PC-3 (cell line): ENCODE measurements at regions not wholly inside any gene's neighbourhood (a gene's known extent, or its start where the extent isn't known, plus 50 kb on each side); places are given as distances from the start of the nearest gene placed in this dataset.

Experiments used
- ATAC-seq: fragments of 200-7000 bp; cut with Tn5 transposase; 2 replicates; pipeline ENCODE4 v1.9.1; 2020; ENCODE audit warnings: mild to moderate bottlenecking, moderate library complexity
- BruUV-seq: library from RNA; stranded (reverse); fragments of 400-500 nt; replicated peaks from 2 replicates; lab custom pipeline; 2021; lab: Mats Ljungman, UMichigan
- CTCF ChIA-PET: fragments of 300-600 bp; sonication (Branson Sonifier 250); formaldehyde crosslinking; loops from one replicate; lab custom pipeline; 2022; ENCODE audit warnings: antibody characterized with exemption; lab: Charles Lee
- POLR2A ChIA-PET: fragments of 300-600 bp; sonication (Branson Sonifier 250); formaldehyde crosslinking; loops from one replicate; lab custom pipeline; 2022; ENCODE audit warnings: antibody characterized with exemption; ENCODE audit not compliant: unreplicated experiment; lab: Charles Lee
- DNase-seq: peaks from one replicate; pipeline ENCODE4 v3.0.0-alpha.2; 2015
- H2AFZ ChIP-seq: fragments of 300-600 bp; sonication (generic); 2 replicates; pipeline ENCODE4 v1.6.0; 2016; ENCODE audit warnings: antibody characterized with exemption, low read length
- H3F3A ChIP-seq: fragments of 300-600 bp; sonication (generic); one replicate; pipeline ENCODE4 v1.6.0; 2017; ENCODE audit warnings: antibody characterized with exemption, low read length, control low read depth, mild to moderate bottlenecking; ENCODE audit not compliant: unreplicated experiment
- H3K27ac ChIP-seq: fragments of 300-600 bp; sonication (generic); 2 replicates; pipeline ENCODE4 v1.5.1; 2016; ENCODE audit warnings: mild to moderate bottlenecking, low read length
- H3K27me3 ChIP-seq: fragments of 300-600 bp; sonication (generic); 2 replicates; pipeline ENCODE4 v1.6.1; 2016; ENCODE audit warnings: low read length, mixed read lengths
- H3K36me3 ChIP-seq: fragments of 300-600 bp; sonication (generic); 2 replicates; pipeline ENCODE4 v1.6.1; 2016; ENCODE audit warnings: low read depth, mixed run types, low read length, mixed read lengths
- H3K4me1 ChIP-seq: fragments of 300-600 bp; sonication (generic); 2 replicates; pipeline ENCODE4 v1.5.1; 2016; ENCODE audit warnings: low read length; ENCODE audit not compliant: insufficient read depth
- H3K4me2 ChIP-seq: fragments of 300-600 bp; sonication (generic); 2 replicates; pipeline ENCODE4 v1.6.0; 2016; ENCODE audit warnings: low read length
- H3K4me3 ChIP-seq: fragments of 300-600 bp; sonication (generic); 2 replicates; pipeline ENCODE4 v1.5.1; 2016; ENCODE audit warnings: mild to moderate bottlenecking, low read length, mixed read lengths
- H3K79me2 ChIP-seq: fragments of 300-600 bp; sonication (generic); 2 replicates; pipeline ENCODE4 v1.6.1; 2017; ENCODE audit warnings: low read length, mixed read lengths
- H3K9ac ChIP-seq: fragments of 300-600 bp; sonication (generic); 2 replicates; pipeline ENCODE4 v1.6.0; 2016; ENCODE audit warnings: mild to moderate bottlenecking, low read length
- H3K9me2 ChIP-seq: fragments of 300-600 bp; sonication (generic); replicated peaks from 2 replicates; pipeline ENCODE4 v1.6.1; 2016; ENCODE audit warnings: mixed run types, low read length, mixed read lengths
- H3K9me3 ChIP-seq: fragments of 300-600 bp; sonication (generic); 2 replicates; pipeline ENCODE4 v1.6.1; 2016; ENCODE audit warnings: low read length, mixed read lengths
- H4K20me1 ChIP-seq: fragments of 300-600 bp; sonication (generic); 2 replicates; pipeline ENCODE4 v1.6.1; 2016; ENCODE audit warnings: low read length, mixed read lengths
- CTCF ChIP-seq: fragments of 300-600 bp; sonication (generic); conservative IDR thresholded peaks from 2 replicates; pipeline ENCODE4 v1.5.1; 2017; ENCODE audit warnings: antibody characterized with exemption, low read depth, mild to moderate bottlenecking, low read length
- EZH2 ChIP-seq: fragments of 300-600 bp; sonication (generic); IDR thresholded peaks from one replicate; pipeline ENCODE4 v1.6.1; 2017; ENCODE audit warnings: antibody characterized with exemption, mild to moderate bottlenecking, low read length; ENCODE audit not compliant: unreplicated experiment
- EZH2phosphoT487 ChIP-seq: fragments of 300-600 bp; sonication (generic); IDR thresholded peaks from 2 replicates; pipeline ENCODE4 v1.6.1; 2018; ENCODE audit warnings: mild to moderate bottlenecking, antibody characterized with exemption, low read length, borderline replicate concordance
- intact Hi-C: fragments of 100-400 bp; cut with micrococcal nuclease; formaldehyde crosslinking; loops from 2 replicates; pipeline ENCODE4 v1.9.0; 2023

GRCh38 chr14:59123975-59124374 lies 64.5 kb upstream of the DAAM1 start:
- POLR2A ChIA-PET: no interaction called here
- no TSS peak for BruUV-seq

GRCh38 chr14:59125156-59125555 lies 63.3 kb upstream of the DAAM1 start:
- ATAC-seq (no peak), DNase-seq (no peak)
- no peaks in the 10 kb centered on the region for H3K9me2 ChIP-seq
- H3F3A ChIP-seq: no peaks in the 10 kb centered on the region
- H3K9me3 ChIP-seq: no peaks in the 10 kb centered on the region
- no peak overlapping the region for H3K9ac ChIP-seq
- H3K27me3 ChIP-seq: peaks cover 8% of the 10 kb centered on the region; the same call in 1 of the 2 replicates
- H2AFZ ChIP-seq: no peak overlapping the region
- H4K20me1 ChIP-seq: no peaks in the 10 kb centered on the region
- no peaks in the 10 kb centered on the region for H3K4me1 ChIP-seq
- H3K4me2 ChIP-seq: no peak overlapping the region
- POLR2A ChIA-PET: interaction anchor here (0.6 to 0.7 kb wide), 2 partner anchors 304 to 1808 kb away, joined by 3 to 4 read pairs; no protein-coding TSS in a partner anchor
- H3K27ac ChIP-seq: no peak overlapping the region
- no peaks in the 10 kb centered on the region for H3K36me3 ChIP-seq
- intact Hi-C loops: loop anchor here (5.0 kb wide), 2 partner anchors 137 to 452 kb away; partner anchors contain the start of gene CCDC175
- no peak overlapping the region for H3K4me3 ChIP-seq
- TF ChIP-seq CTCF (no peak), EZH2phosphoT487 (no peak), EZH2 (no peak)
- BruUV-seq: no TSS peak
- H3K79me2 ChIP-seq: no peaks in the 10 kb centered on the region
- CTCF ChIA-PET: interaction anchor here (0.6 to 1.5 kb wide), 6 partner anchors 53 to 1592 kb away, joined by 3 to 5 read pairs (median 4); no protein-coding TSS in a partner anchor

More at GRCh38 chr14:59123975-59124374, 64.5 kb upstream of the DAAM1 start:
- CTCF ChIA-PET: interaction anchor here (1.2 to 1.5 kb wide), 2 partner anchors 96 to 623 kb away, joined by 3 to 4 read pairs; no protein-coding TSS in a partner anchor
- Histone ChIP-seq H3K79me2 (no peaks in the 10 kb centered on the region), H3K27ac (no peak overlapping the region), H4K20me1 (no peaks in the 10 kb centered on the region), H3K27me3 (peaks cover 8% of the 10 kb centered on the region; the same call in 1 of the 2 replicates), H3K9me2 (no peaks in the 10 kb centered on the region), H3F3A (no peaks in the 10 kb centered on the region), H3K4me1 (no peaks in the 10 kb centered on the region), H2AFZ (no peak overlapping the region), H3K9ac (no peak overlapping the region), H3K4me3 (no peak overlapping the region), H3K4me2 (no peak overlapping the region), H3K9me3 (no peaks in the 10 kb centered on the region), H3K36me3 (no peaks in the 10 kb centered on the region)
- ATAC-seq (peak; percentile 52), DNase-seq (peak; percentile 76)
- TF ChIP-seq EZH2 (no peak), EZH2phosphoT487 (no peak), CTCF (peak; percentile 97)
- intact Hi-C loops: loop anchor here (1.0 kb wide), 4 partner anchors 69 to 623 kb away; no protein-coding TSS in a partner anchor

GRCh38 chr14:59126714-59127436 lies 61.6 kb upstream of the DAAM1 start:
- Histone ChIP-seq H3K9ac (no peak overlapping the region), H2AFZ (no peak overlapping the region), H3K9me2 (no peaks in the 10 kb centered on the region), H3K9me3 (no peaks in the 10 kb centered on the region), H3K79me2 (no peaks in the 10 kb centered on the region), H3K4me3 (no peak overlapping the region), H3K36me3 (no peaks in the 10 kb centered on the region), H3K27ac (no peak overlapping the region), H3K4me2 (no peak overlapping the region), H4K20me1 (no peaks in the 10 kb centered on the region), H3K27me3 (peaks cover 4% of the 10 kb centered on the region; the same call in 1 of the 2 replicates), H3F3A (no peaks in the 10 kb centered on the region), H3K4me1 (no peaks in the 10 kb centered on the region)
- no TSS peak for BruUV-seq
- ChIA-PET POLR2A (interaction anchor here (0.6 kb wide), 1 partner anchor 179 kb away, joined by 3 read pairs; no protein-coding TSS in a partner anchor), CTCF (interaction anchor here (0.6 to 1.0 kb wide), 2 partner anchors 187 to 296 kb away, joined by 3 to 4 read pairs; no protein-coding TSS in a partner anchor)
- ATAC-seq (peak; percentile 94), DNase-seq (peak; percentile 95)
- TF ChIP-seq CTCF (peak; percentile 100), EZH2phosphoT487 (no peak), EZH2 (no peak)
- intact Hi-C loops: loop anchor here (1.0 to 5.0 kb wide), 7 partner anchors 62 to 450 kb away; partner anchors contain the start of genes CCDC175 and DAAM1
